Large intestine (tissue), 3 donors: ENCODE measurements at regions not wholly inside any gene's neighbourhood (a gene's known extent, or its start where the extent isn't known, plus 50 kb on each side); places are given as distances from the start of the nearest gene placed in this dataset.

ENCODE experiments used
- DNase-seq, 2 donors: peaks; one replicate each; pipeline versions ENCODE4 v3.0.0 to v3.0.0-alpha.2; 2013
- H3K27ac ChIP-seq: one replicate; pipeline ENCODE4 v1.5.1; 2013; ENCODE audit warnings: low read length
- H3K27me3 ChIP-seq: 2 replicates; pipeline ENCODE4 v1.6.1; 2013; ENCODE audit warnings: low read length; ENCODE audit not compliant: control insufficient read depth, insufficient read depth
- H3K36me3 ChIP-seq: 2 replicates; pipeline ENCODE4 v1.6.1; 2013; ENCODE audit warnings: low read length; ENCODE audit not compliant: control insufficient read depth, insufficient read depth
- H3K4me1 ChIP-seq: one replicate; pipeline ENCODE4 v1.6.1; 2013; ENCODE audit warnings: low read length; ENCODE audit not compliant: control insufficient read depth, insufficient read depth
- H3K4me3 ChIP-seq: one replicate; pipeline ENCODE4 v1.5.1; 2013; ENCODE audit warnings: low read length
- H3K9me3 ChIP-seq: one replicate; pipeline ENCODE4 v1.6.1; 2013; ENCODE audit warnings: mild to moderate bottlenecking, low read depth, low read length, moderate library complexity; ENCODE audit not compliant: control insufficient read depth
- WGBS: methylation state at CpG from one replicate; pipeline ENCODE4 v1.1.5; 2013; ENCODE audit warnings: low lambda C conversion rate; ENCODE audit not compliant: insufficient coverage; 5-methylcytosine and 5-hydroxymethylcytosine counted together

GRCh38 chr13:71156550-71156949 is 710.5 kb downstream of the DACH1 start:
- H3K27ac ChIP-seq = no peak overlapping the region
- no peak overlapping the region for H3K4me3 ChIP-seq
- no peaks in the 10 kb centered on the region for H3K4me1 ChIP-seq
- H3K9me3 ChIP-seq = no peaks in the 10 kb centered on the region
- no CpG with 5 or more reads among the region's 6 CpGs for WGBS
- DNase-seq = no peak
- no peaks in the 10 kb centered on the region for H3K27me3 ChIP-seq
- no peaks in the 10 kb centered on the region for H3K36me3 ChIP-seq

GRCh38 chr13:71149498-71150363 is 717.3 kb downstream of the DACH1 start:
- H3K27me3 ChIP-seq = no peaks in the 10 kb centered on the region
- H3K36me3 ChIP-seq = no peaks in the 10 kb centered on the region
- no peak for DNase-seq
- 79% methylated on average over 2 of the region's 10 CpGs for WGBS
- H3K27ac ChIP-seq = no peak overlapping the region
- no peak overlapping the region for H3K4me3 ChIP-seq
- H3K9me3 ChIP-seq = no peaks in the 10 kb centered on the region
- H3K4me1 ChIP-seq = no peaks in the 10 kb centered on the region

GRCh38 chr13:71149046-71149445 is 718.0 kb downstream of the DACH1 start:
- 40% methylated on average over 1 of the region's 3 CpGs for WGBS
- Histone ChIP-seq H3K4me3 (no peak overlapping the region), H3K4me1 (no peaks in the 10 kb centered on the region)

GRCh38 chr13:71148396-71148795 is 718.6 kb downstream of the DACH1 start:
- no peak for DNase-seq
- Histone ChIP-seq H3K36me3 (no peaks in the 10 kb centered on the region), H3K27me3 (no peaks in the 10 kb centered on the region), H3K4me3 (no peak overlapping the region), H3K9me3 (no peaks in the 10 kb centered on the region), H3K4me1 (no peaks in the 10 kb centered on the region), H3K27ac (no peak overlapping the region)
- 0% methylated on average over 1 of the region's 1 CpG for WGBS

More at GRCh38 chr13:71149046-71149445, 718.0 kb downstream of the DACH1 start:
- no peak for DNase-seq
- no peaks in the 10 kb centered on the region for H3K27me3 ChIP-seq
- H3K9me3 ChIP-seq = no peaks in the 10 kb centered on the region
- H3K27ac ChIP-seq = no peak overlapping the region
- H3K36me3 ChIP-seq = no peaks in the 10 kb centered on the region

- no peaks in the 10 kb centered on the region for H3K9me3 ChIP-seq
- no peaks in the 10 kb centered on the region for H3K36me3 ChIP-seq
- DNase-seq = no peak
- H3K27me3 ChIP-seq = no peaks in the 10 kb centered on the region
- H3K4me1 ChIP-seq = no peaks in the 10 kb centered on the region
- no peak overlapping the region for H3K4me3 ChIP-seq
- WGBS = 100% methylated on average over 1 of the region's 2 CpGs
- no peak overlapping the region for H3K27ac ChIP-seq
Measured at GRCh38 chr13:71144883-71145282, 722.1 kb downstream of the DACH1 start.

GRCh38 chr13:71137101-71137500 is 729.9 kb downstream of the DACH1 start:
- no peaks in the 10 kb centered on the region for H3K36me3 ChIP-seq
- no peak overlapping the region for H3K27ac ChIP-seq
- WGBS = 67% methylated on average over 1 of the region's 2 CpGs
- H3K4me1 ChIP-seq = no peaks in the 10 kb centered on the region
- DNase-seq = no peak
- H3K27me3 ChIP-seq = no peaks in the 10 kb centered on the region
- H3K4me3 ChIP-seq = no peak overlapping the region
- no peaks in the 10 kb centered on the region for H3K9me3 ChIP-seq

- no peaks in the 10 kb centered on the region for H3K9me3 ChIP-seq
- no CpG with 5 or more reads among the region's 1 CpG for WGBS
- no peaks in the 10 kb centered on the region for H3K27me3 ChIP-seq
- no peaks in the 10 kb centered on the region for H3K4me1 ChIP-seq
- H3K27ac ChIP-seq = no peak overlapping the region
- DNase-seq = no peak
- H3K4me3 ChIP-seq = no peak overlapping the region
- no peaks in the 10 kb centered on the region for H3K36me3 ChIP-seq
Measured at GRCh38 chr13:71124230-71124629, 742.8 kb downstream of the DACH1 start.

GRCh38 chr13:71118779-71119364 is 748.1 kb downstream of the DACH1 start:
- Histone ChIP-seq H3K4me1 (no peaks in the 10 kb centered on the region), H3K36me3 (no peaks in the 10 kb centered on the region), H3K9me3 (no peaks in the 10 kb centered on the region), H3K27me3 (no peaks in the 10 kb centered on the region), H3K27ac (no peak overlapping the region), H3K4me3 (no peak overlapping the region)
- no peak for DNase-seq
- WGBS = 80% methylated on average over 2 of the region's 6 CpGs

- Histone ChIP-seq H3K4me3 (no peak overlapping the region), H3K27me3 (no peaks in the 10 kb centered on the region), H3K9me3 (no peaks in the 10 kb centered on the region), H3K4me1 (no peaks in the 10 kb centered on the region), H3K36me3 (no peaks in the 10 kb centered on the region), H3K27ac (no peak overlapping the region)
- no peak for DNase-seq
Measured at GRCh38 chr13:71117920-71118319, 749.1 kb downstream of the DACH1 start.

- no peak for DNase-seq
- H3K4me1 ChIP-seq = no peaks in the 10 kb centered on the region
- no CpG with 5 or more reads among the region's 5 CpGs for WGBS
- H3K27me3 ChIP-seq = no peaks in the 10 kb centered on the region
- no peak overlapping the region for H3K27ac ChIP-seq
- no peak overlapping the region for H3K4me3 ChIP-seq
- no peaks in the 10 kb centered on the region for H3K9me3 ChIP-seq
- H3K36me3 ChIP-seq = no peaks in the 10 kb centered on the region
Measured at GRCh38 chr13:71115301-71115700, 751.7 kb downstream of the DACH1 start.

GRCh38 chr13:71096421-71096820 is 770.6 kb downstream of the DACH1 start:
- Histone ChIP-seq H3K27ac (no peak overlapping the region), H3K4me3 (no peak overlapping the region), H3K4me1 (no peaks in the 10 kb centered on the region), H3K27me3 (no peaks in the 10 kb centered on the region), H3K36me3 (no peaks in the 10 kb centered on the region), H3K9me3 (no peaks in the 10 kb centered on the region)
- no peak for DNase-seq
- no CpG with 5 or more reads among the region's 1 CpG for WGBS
